22Rv1 (cell line): ENCODE measurements at regions not wholly inside any gene's neighbourhood (a gene's known extent, or its start where the extent isn't known, plus 50 kb on each side); places are given as distances from the start of the nearest gene placed in this dataset.

ENCODE experiments used
- ZFX ChIP-seq: fragments of 450-650 bp; IDR thresholded peaks from 2 replicates; pipeline ENCODE4 v1.6.1; 2017; ENCODE audit warnings: antibody characterized with exemption, borderline replicate concordance
- TF ChIP-seq, protein P1 (sequence below): fragments of 450-650 bp; IDR thresholded peaks from 2 replicates; pipeline ENCODE4 v1.5.1; 2017; ENCODE audit warnings: mild to moderate bottlenecking

DNA sequence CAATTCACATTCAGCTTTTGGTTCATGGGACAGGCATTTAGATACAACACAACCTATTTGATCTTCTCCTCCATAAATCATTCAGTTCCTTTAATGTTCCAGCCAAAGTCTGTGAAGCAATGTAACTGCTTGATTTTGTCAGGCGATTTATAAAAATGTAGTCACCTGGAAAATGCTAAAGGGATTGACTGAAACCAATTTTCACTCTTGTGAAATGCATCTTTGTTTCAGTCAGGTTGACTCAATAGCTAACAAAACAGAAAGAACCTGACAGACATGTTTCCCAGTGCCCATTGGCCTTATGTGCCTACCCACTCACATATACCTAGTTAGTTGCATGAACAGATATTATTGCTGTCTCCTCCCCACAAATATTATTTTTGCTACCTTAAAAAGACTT, 335.7 kb downstream of the CHRM3 start:
- TF ChIP-seq, protein P1, sequence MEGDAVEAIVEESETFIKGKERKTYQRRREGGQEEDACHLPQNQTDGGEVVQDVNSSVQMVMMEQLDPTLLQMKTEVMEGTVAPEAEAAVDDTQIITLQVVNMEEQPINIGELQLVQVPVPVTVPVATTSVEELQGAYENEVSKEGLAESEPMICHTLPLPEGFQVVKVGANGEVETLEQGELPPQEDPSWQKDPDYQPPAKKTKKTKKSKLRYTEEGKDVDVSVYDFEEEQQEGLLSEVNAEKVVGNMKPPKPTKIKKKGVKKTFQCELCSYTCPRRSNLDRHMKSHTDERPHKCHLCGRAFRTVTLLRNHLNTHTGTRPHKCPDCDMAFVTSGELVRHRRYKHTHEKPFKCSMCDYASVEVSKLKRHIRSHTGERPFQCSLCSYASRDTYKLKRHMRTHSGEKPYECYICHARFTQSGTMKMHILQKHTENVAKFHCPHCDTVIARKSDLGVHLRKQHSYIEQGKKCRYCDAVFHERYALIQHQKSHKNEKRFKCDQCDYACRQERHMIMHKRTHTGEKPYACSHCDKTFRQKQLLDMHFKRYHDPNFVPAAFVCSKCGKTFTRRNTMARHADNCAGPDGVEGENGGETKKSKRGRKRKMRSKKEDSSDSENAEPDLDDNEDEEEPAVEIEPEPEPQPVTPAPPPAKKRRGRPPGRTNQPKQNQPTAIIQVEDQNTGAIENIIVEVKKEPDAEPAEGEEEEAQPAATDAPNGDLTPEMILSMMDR = no peak
- TF ChIP-seq ZFX = no peak
